Bronchial epithelial cell (primary cell): ENCODE measurements at regions not wholly inside any gene's neighbourhood (a gene's known extent, or its start where the extent isn't known, plus 50 kb on each side); places are given as distances from the start of the nearest gene placed in this dataset.
A peak's percentile ranks its signal among the peaks of the same experiment; 100 is the strongest.

Experiments
- DNase-seq: peaks from one replicate; pipeline ENCODE4 v3.0.0-alpha.2; 2010; ENCODE audit warnings: low read depth
- FAIRE-seq: peaks from 2 replicates; lab custom pipeline; 2011; peaks lifted over from hg19 to GRCh38; lab: Jason Lieb, UNC
- H3K27me3 ChIP-seq: 2 replicates; pipeline ENCODE4 v1.5.1; 2011; ENCODE audit warnings: low read length; ENCODE audit not compliant: control insufficient read depth, insufficient read depth
- H3K36me3 ChIP-seq: 2 replicates; pipeline ENCODE4 v1.5.1; 2011; ENCODE audit warnings: low read length; ENCODE audit not compliant: control insufficient read depth, insufficient read depth
- H3K4me3 ChIP-seq: 2 replicates; pipeline ENCODE4 v1.5.1; 2011; ENCODE audit warnings: mild to moderate bottlenecking, low read depth, low read length, control low read depth
- TF ChIP-seq, protein P1 (sequence below): IDR thresholded peaks from 2 replicates; pipeline ENCODE4 v1.5.1; 2011; ENCODE audit warnings: mild to moderate bottlenecking, moderate library complexity, low read length, control low read depth, inconsistent platforms; ENCODE audit not compliant: insufficient read depth, severe bottlenecking

DNA sequence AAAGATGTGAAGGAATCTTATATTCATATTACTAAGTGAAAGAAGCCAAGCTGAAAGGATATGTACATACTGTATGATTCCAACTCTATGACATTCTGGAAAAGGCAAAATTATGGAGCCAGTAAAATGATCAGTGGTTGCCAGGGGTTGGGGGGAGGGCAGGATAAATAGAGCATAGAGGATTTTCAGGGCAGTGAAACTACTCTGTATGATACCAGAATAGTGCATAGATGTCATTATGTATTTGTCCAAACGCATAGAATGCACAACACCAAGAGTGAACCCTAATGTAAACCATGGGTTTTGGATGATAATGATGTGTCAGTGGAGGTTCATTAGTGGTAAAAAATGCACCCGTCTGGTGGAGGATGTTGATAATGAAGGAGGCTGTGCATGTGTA lies 71.0 kb upstream of the ZNF423 start:
- Histone ChIP-seq H3K36me3 (no peaks in the 10 kb centered on the region), H3K4me3 (no peak overlapping the region), H3K27me3 (no peaks in the 10 kb centered on the region)
- FAIRE-seq (no peak), DNase-seq (no peak)
- TF ChIP-seq, protein P1, sequence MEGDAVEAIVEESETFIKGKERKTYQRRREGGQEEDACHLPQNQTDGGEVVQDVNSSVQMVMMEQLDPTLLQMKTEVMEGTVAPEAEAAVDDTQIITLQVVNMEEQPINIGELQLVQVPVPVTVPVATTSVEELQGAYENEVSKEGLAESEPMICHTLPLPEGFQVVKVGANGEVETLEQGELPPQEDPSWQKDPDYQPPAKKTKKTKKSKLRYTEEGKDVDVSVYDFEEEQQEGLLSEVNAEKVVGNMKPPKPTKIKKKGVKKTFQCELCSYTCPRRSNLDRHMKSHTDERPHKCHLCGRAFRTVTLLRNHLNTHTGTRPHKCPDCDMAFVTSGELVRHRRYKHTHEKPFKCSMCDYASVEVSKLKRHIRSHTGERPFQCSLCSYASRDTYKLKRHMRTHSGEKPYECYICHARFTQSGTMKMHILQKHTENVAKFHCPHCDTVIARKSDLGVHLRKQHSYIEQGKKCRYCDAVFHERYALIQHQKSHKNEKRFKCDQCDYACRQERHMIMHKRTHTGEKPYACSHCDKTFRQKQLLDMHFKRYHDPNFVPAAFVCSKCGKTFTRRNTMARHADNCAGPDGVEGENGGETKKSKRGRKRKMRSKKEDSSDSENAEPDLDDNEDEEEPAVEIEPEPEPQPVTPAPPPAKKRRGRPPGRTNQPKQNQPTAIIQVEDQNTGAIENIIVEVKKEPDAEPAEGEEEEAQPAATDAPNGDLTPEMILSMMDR, result no peak

DNA sequence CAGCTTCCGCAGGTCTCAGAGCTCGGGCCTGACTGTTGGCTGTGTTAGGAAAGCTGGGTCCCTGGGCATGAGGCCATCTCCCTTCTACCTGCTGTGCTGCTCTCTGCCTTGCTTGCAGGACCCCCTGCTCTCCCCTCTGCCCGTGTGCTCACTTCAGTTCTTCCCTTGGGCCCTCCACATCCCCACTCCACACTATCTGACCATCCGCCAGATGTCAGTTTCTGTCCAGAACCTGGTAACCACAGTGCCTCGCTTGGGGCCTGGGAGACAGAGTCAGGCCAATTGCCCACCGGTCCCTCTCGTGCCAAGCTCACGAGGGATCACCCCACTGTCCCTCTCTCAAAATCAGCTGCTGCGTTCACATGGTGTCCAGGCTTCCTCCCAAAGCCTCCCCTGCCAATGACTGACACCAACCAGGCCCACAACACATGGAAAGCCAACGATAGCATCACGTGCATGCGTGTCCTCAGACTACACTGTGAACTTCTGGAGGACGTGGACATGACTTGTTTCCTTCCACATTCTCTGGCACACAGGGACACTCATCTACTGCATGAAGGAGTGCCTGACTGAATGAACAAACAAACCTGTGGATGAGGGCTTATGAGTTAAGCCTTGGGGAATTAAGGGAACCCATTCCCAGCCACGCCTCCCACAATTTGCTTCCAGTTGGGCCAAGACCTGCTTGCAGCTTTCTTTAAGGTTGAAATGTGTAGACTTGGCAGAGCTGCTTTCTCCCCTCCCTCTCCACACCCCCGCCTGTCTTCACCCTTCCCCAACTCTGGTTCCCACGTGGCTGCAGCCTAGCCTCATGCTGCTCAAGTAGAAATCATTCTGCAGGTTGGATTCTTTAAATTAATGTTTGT lies 72.5 kb upstream of the ZNF423 start:
- TF ChIP-seq, protein P1, result no peak
- H3K4me3 ChIP-seq, result no peak overlapping the region
- peak; percentile 3 for DNase-seq
- no peaks in the 10 kb centered on the region for H3K27me3 ChIP-seq
- H3K36me3 ChIP-seq, result no peaks in the 10 kb centered on the region
- peak; percentile 94 for FAIRE-seq

DNA sequence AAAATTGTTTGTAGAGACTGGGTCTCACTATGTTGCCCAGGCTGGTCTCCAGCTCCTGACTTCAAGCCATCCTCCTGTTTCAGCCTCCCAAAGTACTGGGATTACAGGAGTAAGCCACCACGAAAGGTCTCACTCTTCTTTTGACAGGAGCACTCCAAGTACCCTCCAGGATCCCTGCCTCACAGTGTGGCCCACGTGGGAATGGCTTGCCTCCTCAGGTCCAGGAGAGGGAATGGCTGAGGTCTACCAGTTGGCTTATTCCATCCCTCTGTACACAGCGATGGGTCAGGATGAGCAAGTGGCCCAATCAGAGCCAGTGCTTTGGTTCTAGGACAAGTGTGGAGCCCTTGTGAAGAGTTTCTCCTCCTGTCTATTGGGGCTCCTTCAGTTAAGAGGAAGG lies 73.7 kb upstream of the ZNF423 start:
- H3K4me3 ChIP-seq, result no peak overlapping the region
- TF ChIP-seq, protein P1, result no peak
- H3K27me3 ChIP-seq, result no peaks in the 10 kb centered on the region

DNA sequence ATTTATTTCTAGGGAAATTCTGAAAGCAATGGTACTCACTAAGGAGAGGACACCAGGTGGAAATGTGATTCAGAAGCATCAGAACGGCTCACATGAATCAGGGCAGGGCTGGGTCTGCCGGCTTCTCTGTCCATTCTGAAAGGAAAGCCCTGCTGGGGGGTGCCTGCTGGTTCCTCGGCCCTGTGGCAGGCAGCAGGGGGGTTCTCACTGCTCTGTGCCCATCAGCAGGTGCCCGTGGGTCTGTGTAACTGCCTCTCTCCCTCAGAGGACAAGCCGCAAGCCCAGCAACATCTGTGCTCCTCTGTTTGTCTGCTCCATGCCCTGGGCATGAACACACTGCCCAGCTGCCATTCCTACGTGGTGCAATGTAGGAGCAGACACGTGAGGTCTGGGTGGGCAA lies 74.9 kb upstream of the ZNF423 start:
- FAIRE-seq (no peak), DNase-seq (no peak)
- TF ChIP-seq, protein P1, result no peak
- Histone ChIP-seq H3K4me3 (no peak overlapping the region), H3K36me3 (no peaks in the 10 kb centered on the region), H3K27me3 (no peaks in the 10 kb centered on the region)

More for the DNA sequence above, 73.7 kb upstream of the ZNF423 start:
- FAIRE-seq (no peak), DNase-seq (no peak)
- no peaks in the 10 kb centered on the region for H3K36me3 ChIP-seq

DNA sequence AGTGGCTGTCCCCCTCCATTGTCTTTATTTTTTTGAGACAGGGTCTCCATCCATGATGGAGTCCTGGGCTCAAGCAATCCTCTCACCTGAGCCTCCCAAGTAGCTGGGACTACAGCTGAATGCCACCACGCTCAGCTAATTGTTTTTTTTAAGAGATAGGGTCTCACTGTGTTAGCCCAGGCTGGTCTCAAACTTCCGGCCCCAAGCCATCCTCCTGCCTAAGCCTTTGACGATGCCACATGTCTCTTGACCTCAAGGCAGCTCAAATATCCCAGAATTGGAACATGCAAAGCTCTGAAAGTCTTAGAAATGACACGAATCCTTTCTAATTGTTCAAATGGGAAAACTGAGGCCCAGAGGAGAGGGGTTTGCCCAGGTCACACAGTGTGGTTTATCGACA lies 75.4 kb upstream of the ZNF423 start:
- H3K36me3 ChIP-seq, result no peaks in the 10 kb centered on the region
- FAIRE-seq, result peak; percentile 36
- H3K4me3 ChIP-seq, result no peak overlapping the region
- TF ChIP-seq, protein P1, result no peak
- H3K27me3 ChIP-seq, result no peaks in the 10 kb centered on the region
- no peak for DNase-seq
